Neural progenitor cell (in vitro differentiated cells): ENCODE measurements at regions not wholly inside any gene's neighbourhood (a gene's known extent, or its start where the extent isn't known, plus 50 kb on each side); places are given as distances from the start of the nearest gene placed in this dataset.

Experiments used
- CTCF ChIP-seq: fragments of 200-600 bp; sonication (generic); IDR thresholded peaks from 2 replicates; pipeline ENCODE4 v1.5.1; 2017; ENCODE audit warnings: antibody characterized with exemption, mild to moderate bottlenecking
- EZH2phosphoT487 ChIP-seq: fragments of 200-600 bp; sonication (generic); IDR thresholded peaks from 2 replicates; pipeline ENCODE4 v1.6.1; 2017; ENCODE audit warnings: antibody characterized with exemption

GRCh38 chr12:46126050-46126727 is 135.8 kb upstream of the SCAF11 start:
- TF ChIP-seq CTCF (no peak), EZH2phosphoT487 (no peak)
